Mesendoderm (in vitro differentiated cells): ENCODE measurements at regions not wholly inside any gene's neighbourhood (a gene's known extent, or its start where the extent isn't known, plus 50 kb on each side); places are given as distances from the start of the nearest gene placed in this dataset.
A peak's percentile ranks its signal among the peaks of the same experiment; 100 is the strongest.

Experiments
- DNase-seq: peaks from one replicate; pipeline ENCODE4 v3.0.0; 2013
- H2AK5ac ChIP-seq: 2 replicates; pipeline ENCODE4 v1.6.1; 2013; ENCODE audit warnings: low read length, inconsistent platforms
- H2BK120ac ChIP-seq: 2 replicates; pipeline ENCODE4 v1.6.1; 2013; ENCODE audit warnings: low read depth, mild to moderate bottlenecking, low read length, moderate library complexity, mixed read lengths
- H2BK15ac ChIP-seq: replicated peaks from 2 replicates; pipeline ENCODE4 v1.6.1; 2013; ENCODE audit warnings: low read depth, mild to moderate bottlenecking, moderate library complexity
- H2BK5ac ChIP-seq: 2 replicates; pipeline ENCODE4 v1.6.1; 2013; ENCODE audit warnings: low read length, inconsistent platforms
- H3K18ac ChIP-seq: 2 replicates; pipeline ENCODE4 v1.6.1; 2013; ENCODE audit warnings: mild to moderate bottlenecking, low read length, mixed read lengths
- H3K23ac ChIP-seq: one replicate; pipeline ENCODE4 v1.6.1; 2013; ENCODE audit warnings: low read length
- H3K27ac ChIP-seq: 2 replicates; pipeline ENCODE4 v1.5.1; 2013; ENCODE audit warnings: low read depth, mild to moderate bottlenecking, inconsistent platforms, low read length, moderate library complexity
- H3K27me3 ChIP-seq: 2 replicates; pipeline ENCODE4 v1.6.1; 2013; ENCODE audit warnings: low read length, control low read depth, mild to moderate bottlenecking, inconsistent platforms; ENCODE audit not compliant: insufficient read depth, poor library complexity
- H3K36me3 ChIP-seq: 2 replicates; pipeline ENCODE4 v1.6.1; 2013; ENCODE audit warnings: low read length, inconsistent platforms; ENCODE audit not compliant: control insufficient read depth, insufficient read depth
- H3K4ac ChIP-seq: one replicate; pipeline ENCODE4 v1.6.1; 2013; ENCODE audit warnings: low read depth, mild to moderate bottlenecking, low read length, moderate library complexity
- H3K4me1 ChIP-seq: 2 replicates; pipeline ENCODE4 v1.6.1; 2013; ENCODE audit warnings: low read depth, low read length, inconsistent platforms; ENCODE audit not compliant: control insufficient read depth
- H3K4me2 ChIP-seq: 2 replicates; pipeline ENCODE4 v1.6.1; 2013; ENCODE audit warnings: low read length
- H3K4me3 ChIP-seq: 2 replicates; pipeline ENCODE4 v1.5.1; 2013; ENCODE audit warnings: mild to moderate bottlenecking, low read length
- H3K56ac ChIP-seq: one replicate; pipeline ENCODE4 v1.6.1; 2013; ENCODE audit warnings: low read length
- H3K79me1 ChIP-seq: 2 replicates; pipeline ENCODE4 v1.6.1; 2013; ENCODE audit warnings: low read length, inconsistent platforms
- H3K79me2 ChIP-seq: 2 replicates; pipeline ENCODE4 v1.6.1; 2013; ENCODE audit warnings: mild to moderate bottlenecking, low read length; ENCODE audit not compliant: control insufficient read depth, insufficient read depth
- H3K9ac ChIP-seq: 2 replicates; pipeline ENCODE4 v1.6.1; 2013; ENCODE audit warnings: low read length, inconsistent platforms
- H4K5ac ChIP-seq: one replicate; pipeline ENCODE4 v1.6.1; 2013; ENCODE audit warnings: low read length
- H4K8ac ChIP-seq: one replicate; pipeline ENCODE4 v1.6.1; 2013; ENCODE audit warnings: low read depth, mild to moderate bottlenecking, control low read depth, low read length, moderate library complexity
- WGBS: extraction: QIAGEN DNeasy Blood & Tissue Kit; methylation state at CpG from one replicate; pipeline ENCODE4 v1.1.7; 2013; ENCODE audit warnings: low lambda C conversion rate, missing lambda C conversion rate; ENCODE audit not compliant: insufficient coverage; ENCODE audit errors: extremely low coverage; 5-methylcytosine and 5-hydroxymethylcytosine counted together

GRCh38 chr7:155953781-155954549, 141.7 kb upstream of the SHH start:
- H3K4ac ChIP-seq, result no peak overlapping the region
- H3K18ac ChIP-seq, result no peak overlapping the region
- no peak overlapping the region for H2AK5ac ChIP-seq
- DNase-seq, result peak; percentile 18
- no peak overlapping the region for H3K9ac ChIP-seq
- no peak overlapping the region for H4K5ac ChIP-seq
- H2BK15ac ChIP-seq, result no peak overlapping the region
- no peak overlapping the region for H3K27ac ChIP-seq
- no peaks in the 10 kb centered on the region for H3K79me2 ChIP-seq
- no peaks in the 10 kb centered on the region for H3K27me3 ChIP-seq
- H3K4me1 ChIP-seq, result no peaks in the 10 kb centered on the region
- no peaks in the 10 kb centered on the region for H3K36me3 ChIP-seq
- no peak overlapping the region for H2BK120ac ChIP-seq
- H3K4me3 ChIP-seq, result no peak overlapping the region
- no peak overlapping the region for H2BK5ac ChIP-seq
- no peak overlapping the region for H3K4me2 ChIP-seq
- H4K8ac ChIP-seq, result no peak overlapping the region
- no peak overlapping the region for H3K23ac ChIP-seq
- no CpG with 5 or more reads among the region's 19 CpGs for WGBS
- H3K79me1 ChIP-seq, result no peaks in the 10 kb centered on the region
- no peak overlapping the region for H3K56ac ChIP-seq

- H2BK15ac ChIP-seq, result no peak overlapping the region
- H2BK120ac ChIP-seq, result no peak overlapping the region
- H3K79me2 ChIP-seq, result no peaks in the 10 kb centered on the region
- H3K4me2 ChIP-seq, result no peak overlapping the region
- H4K8ac ChIP-seq, result no peak overlapping the region
- H2BK5ac ChIP-seq, result no peak overlapping the region
- no peaks in the 10 kb centered on the region for H3K27me3 ChIP-seq
- no peaks in the 10 kb centered on the region for H3K79me1 ChIP-seq
- no peak overlapping the region for H3K18ac ChIP-seq
- no peak overlapping the region for H3K23ac ChIP-seq
- H4K5ac ChIP-seq, result no peak overlapping the region
- H3K27ac ChIP-seq, result no peak overlapping the region
- DNase-seq, result no peak
- no peak overlapping the region for H3K4ac ChIP-seq
- no peak overlapping the region for H2AK5ac ChIP-seq
- H3K56ac ChIP-seq, result no peak overlapping the region
- no peak overlapping the region for H3K4me3 ChIP-seq
- H3K9ac ChIP-seq, result no peak overlapping the region
- H3K4me1 ChIP-seq, result no peaks in the 10 kb centered on the region
- WGBS, result no CpG with 5 or more reads among the region's 5 CpGs
- no peaks in the 10 kb centered on the region for H3K36me3 ChIP-seq
These were observed 141.2 kb upstream of the SHH start for GRCh38 chr7:155953501-155953778.

- H3K18ac ChIP-seq, result no peak overlapping the region
- H3K4ac ChIP-seq, result no peak overlapping the region
- H3K9ac ChIP-seq, result no peak overlapping the region
- peak; percentile 48 for DNase-seq
- H3K36me3 ChIP-seq, result no peaks in the 10 kb centered on the region
- H4K5ac ChIP-seq, result no peak overlapping the region
- H2BK15ac ChIP-seq, result no peak overlapping the region
- WGBS, result no CpG with 5 or more reads among the region's 21 CpGs
- no peak overlapping the region for H2BK120ac ChIP-seq
- H3K4me2 ChIP-seq, result no peak overlapping the region
- H3K23ac ChIP-seq, result no peak overlapping the region
- H3K79me1 ChIP-seq, result no peaks in the 10 kb centered on the region
- H2AK5ac ChIP-seq, result no peak overlapping the region
- H3K56ac ChIP-seq, result no peak overlapping the region
- no peak overlapping the region for H3K4me3 ChIP-seq
- H2BK5ac ChIP-seq, result no peak overlapping the region
- H4K8ac ChIP-seq, result no peak overlapping the region
- no peaks in the 10 kb centered on the region for H3K27me3 ChIP-seq
- H3K27ac ChIP-seq, result no peak overlapping the region
- H3K4me1 ChIP-seq, result no peaks in the 10 kb centered on the region
- H3K79me2 ChIP-seq, result no peaks in the 10 kb centered on the region
These were observed 139.4 kb upstream of the SHH start for GRCh38 chr7:155951554-155952158.

GRCh38 chr7:155950898-155951553, 138.8 kb upstream of the SHH start:
- Histone ChIP-seq H3K23ac (no peak overlapping the region), H3K4me1 (no peaks in the 10 kb centered on the region), H3K27ac (no peak overlapping the region), H3K4me2 (no peak overlapping the region), H3K56ac (no peak overlapping the region), H2BK120ac (no peak overlapping the region), H3K18ac (no peak overlapping the region), H4K8ac (no peak overlapping the region), H3K4me3 (no peak overlapping the region), H3K4ac (no peak overlapping the region), H2BK15ac (no peak overlapping the region), H4K5ac (no peak overlapping the region), H2AK5ac (no peak overlapping the region), H3K79me2 (no peaks in the 10 kb centered on the region), H3K27me3 (no peaks in the 10 kb centered on the region), H3K36me3 (no peaks in the 10 kb centered on the region), H3K79me1 (no peaks in the 10 kb centered on the region), H2BK5ac (no peak overlapping the region), H3K9ac (no peak overlapping the region)
- WGBS, result no CpG with 5 or more reads among the region's 14 CpGs
- no peak for DNase-seq

- no peak overlapping the region for H3K27ac ChIP-seq
- H3K79me1 ChIP-seq, result no peaks in the 10 kb centered on the region
- H4K8ac ChIP-seq, result no peak overlapping the region
- H3K4ac ChIP-seq, result no peak overlapping the region
- H2BK120ac ChIP-seq, result no peak overlapping the region
- no peaks in the 10 kb centered on the region for H3K4me1 ChIP-seq
- H3K23ac ChIP-seq, result no peak overlapping the region
- DNase-seq, result no peak
- no peak overlapping the region for H3K4me2 ChIP-seq
- WGBS, result no CpG with 5 or more reads among the region's 10 CpGs
- no peak overlapping the region for H3K56ac ChIP-seq
- no peak overlapping the region for H4K5ac ChIP-seq
- no peaks in the 10 kb centered on the region for H3K27me3 ChIP-seq
- H2BK5ac ChIP-seq, result no peak overlapping the region
- H3K9ac ChIP-seq, result no peak overlapping the region
- no peaks in the 10 kb centered on the region for H3K36me3 ChIP-seq
- H2AK5ac ChIP-seq, result no peak overlapping the region
- no peaks in the 10 kb centered on the region for H3K79me2 ChIP-seq
- H3K18ac ChIP-seq, result no peak overlapping the region
- H2BK15ac ChIP-seq, result no peak overlapping the region
- H3K4me3 ChIP-seq, result no peak overlapping the region
These were observed 136.6 kb upstream of the SHH start for GRCh38 chr7:155948845-155949244.
